Natural killer cell (primary cell): ENCODE measurements at regions not wholly inside any gene's neighbourhood (a gene's known extent, or its start where the extent isn't known, plus 50 kb on each side); places are given as distances from the start of the nearest gene placed in this dataset.

ENCODE experiments used
- ATAC-seq, 3 donors: fragments of 150-1000 bp in 2 of 3; fragments of 200-7000 bp in 1 of 3; cut with Tn5 transposase; 1 replicate in 1 of 3; 2 replicates in 2 of 3; pipeline ENCODE4 v1.10.0; 2021; ENCODE audit warnings: mild to moderate bottlenecking in 2 of 3, moderate library complexity in 2 of 3
- DNase-seq, 2 donors: peaks; one replicate each; pipeline versions ENCODE4 v3.0.0 to v3.0.0-alpha.2; 2013 to 2021; ENCODE audit warnings: mixed read lengths in 1 of 2
- H3K27ac ChIP-seq: one replicate; pipeline ENCODE4 v1.5.1; 2013; ENCODE audit warnings: mild to moderate bottlenecking, low read length
- H3K27me3 ChIP-seq: one replicate; pipeline ENCODE4 v1.6.1; 2013; ENCODE audit warnings: low read length; ENCODE audit not compliant: control insufficient read depth, insufficient read depth
- H3K36me3 ChIP-seq: one replicate; pipeline ENCODE4 v1.6.1; 2013; ENCODE audit warnings: low read length; ENCODE audit not compliant: control insufficient read depth, insufficient read depth
- H3K4me1 ChIP-seq: one replicate; pipeline ENCODE4 v1.6.1; 2013; ENCODE audit warnings: low read length; ENCODE audit not compliant: control insufficient read depth, insufficient read depth
- H3K4me3 ChIP-seq: one replicate; pipeline ENCODE4 v1.5.1; 2013; ENCODE audit warnings: low read length
- H3K9me3 ChIP-seq: one replicate; pipeline ENCODE4 v1.6.1; 2013; ENCODE audit warnings: low read length; ENCODE audit not compliant: control insufficient read depth, insufficient read depth
- H3K27ac Mint-ChIP-seq, 2 donors: one replicate each; pipeline ENCODE4 v1.8.0; 2022; ENCODE audit warnings: mild to moderate bottlenecking in 2 of 2, mixed read lengths in 2 of 2, moderate library complexity in 1 of 2
- H3K27me3 Mint-ChIP-seq, 2 donors: one replicate each; pipeline ENCODE4 v1.8.0; 2022; ENCODE audit warnings: low read depth in 2 of 2, mixed read lengths in 2 of 2
- H3K36me3 Mint-ChIP-seq: one replicate; pipeline ENCODE4 v1.8.0; 2022; ENCODE audit warnings: mixed read lengths
- H3K4me1 Mint-ChIP-seq, 2 donors: one replicate each; pipeline ENCODE4 v1.8.0; 2022; ENCODE audit warnings: mixed read lengths in 2 of 2
- H3K4me3 Mint-ChIP-seq: one replicate; pipeline ENCODE4 v1.8.0; 2022; ENCODE audit warnings: mild to moderate bottlenecking, moderate library complexity, mixed read lengths
- H3K9me3 Mint-ChIP-seq, 2 donors: one replicate each; pipeline ENCODE4 v1.8.0; 2022; ENCODE audit warnings: mixed read lengths in 2 of 2
- WGBS: methylation state at CpG from one replicate; pipeline ENCODE4 v1.1.7; 2013; ENCODE audit warnings: missing lambda C conversion rate; ENCODE audit not compliant: insufficient coverage; 5-methylcytosine and 5-hydroxymethylcytosine counted together
- intact Hi-C: fragments of 100-400 bp; cut with micrococcal nuclease; formaldehyde crosslinking; loops from one replicate; pipeline ENCODE4 v1.14.2; 2022
- TF ChIP-seq, protein P1 (sequence below): fragments of 200-600 bp; IDR thresholded peaks from one replicate; pipeline ENCODE4 v1.8.0; 2022; ENCODE audit warnings: antibody characterized with exemption

DNA sequence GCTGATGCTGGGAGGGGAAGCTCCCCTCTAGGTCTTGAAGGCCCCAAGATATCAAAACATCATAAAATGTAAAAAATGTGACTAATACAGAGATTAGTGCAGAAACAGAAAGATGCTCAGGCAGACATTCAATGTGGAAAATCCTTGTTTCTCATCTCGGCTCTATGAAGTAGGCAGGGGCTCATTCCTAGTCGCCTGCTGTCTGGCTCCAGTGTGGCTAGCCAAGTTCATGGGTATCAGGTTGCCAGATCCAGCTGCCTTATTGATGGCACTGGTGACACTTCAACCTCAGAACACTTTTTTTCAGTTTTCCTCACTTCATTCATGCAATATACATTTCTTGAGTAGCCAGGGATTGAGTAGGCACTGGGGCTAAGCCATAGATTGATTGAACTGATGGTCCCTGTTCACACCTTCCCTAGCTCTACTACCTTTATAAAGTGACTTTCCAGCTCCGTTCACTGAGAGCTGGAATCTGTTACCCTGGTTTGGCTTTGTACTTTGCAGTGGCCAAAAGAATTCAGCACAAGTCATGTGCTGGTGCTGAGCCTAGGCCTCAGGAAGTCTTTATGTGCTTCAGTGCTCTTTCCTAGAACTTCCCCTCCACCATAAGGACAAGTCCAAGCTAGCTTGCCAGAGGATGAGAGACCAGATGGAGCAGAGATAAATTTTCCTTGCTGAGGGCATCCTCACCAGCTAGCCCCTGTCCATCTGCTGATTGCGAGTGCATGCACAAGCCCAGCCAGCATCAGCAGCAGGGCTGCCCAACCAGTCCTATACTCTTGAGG is 373.6 kb upstream of the ST6GAL2 start:
- 79% methylated on average over 4 of the region's 4 CpGs for WGBS
- Histone ChIP-seq H3K27me3 (no peaks in the 10 kb centered on the region), H3K9me3 (no peaks in the 10 kb centered on the region), H3K4me1 (no peaks in the 10 kb centered on the region), H3K4me3 (no peak overlapping the region), H3K27ac (no peak overlapping the region), H3K36me3 (no peaks in the 10 kb centered on the region)
- ATAC-seq = no peak
- no peaks in the 10 kb centered on the region for H3K27me3 Mint-ChIP-seq
- intact Hi-C loops = no loop called here
- H3K27ac Mint-ChIP-seq = no peak overlapping the region
- peaks cover 17% of the 10 kb centered on the region in 2 donors for H3K9me3 Mint-ChIP-seq
- TF ChIP-seq, protein P1, sequence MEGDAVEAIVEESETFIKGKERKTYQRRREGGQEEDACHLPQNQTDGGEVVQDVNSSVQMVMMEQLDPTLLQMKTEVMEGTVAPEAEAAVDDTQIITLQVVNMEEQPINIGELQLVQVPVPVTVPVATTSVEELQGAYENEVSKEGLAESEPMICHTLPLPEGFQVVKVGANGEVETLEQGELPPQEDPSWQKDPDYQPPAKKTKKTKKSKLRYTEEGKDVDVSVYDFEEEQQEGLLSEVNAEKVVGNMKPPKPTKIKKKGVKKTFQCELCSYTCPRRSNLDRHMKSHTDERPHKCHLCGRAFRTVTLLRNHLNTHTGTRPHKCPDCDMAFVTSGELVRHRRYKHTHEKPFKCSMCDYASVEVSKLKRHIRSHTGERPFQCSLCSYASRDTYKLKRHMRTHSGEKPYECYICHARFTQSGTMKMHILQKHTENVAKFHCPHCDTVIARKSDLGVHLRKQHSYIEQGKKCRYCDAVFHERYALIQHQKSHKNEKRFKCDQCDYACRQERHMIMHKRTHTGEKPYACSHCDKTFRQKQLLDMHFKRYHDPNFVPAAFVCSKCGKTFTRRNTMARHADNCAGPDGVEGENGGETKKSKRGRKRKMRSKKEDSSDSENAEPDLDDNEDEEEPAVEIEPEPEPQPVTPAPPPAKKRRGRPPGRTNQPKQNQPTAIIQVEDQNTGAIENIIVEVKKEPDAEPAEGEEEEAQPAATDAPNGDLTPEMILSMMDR = no peak
- H3K4me3 Mint-ChIP-seq = no peak overlapping the region
- H3K4me1 Mint-ChIP-seq = no peaks in the 10 kb centered on the region
- no peak for DNase-seq
- H3K36me3 Mint-ChIP-seq = no peaks in the 10 kb centered on the region

DNA sequence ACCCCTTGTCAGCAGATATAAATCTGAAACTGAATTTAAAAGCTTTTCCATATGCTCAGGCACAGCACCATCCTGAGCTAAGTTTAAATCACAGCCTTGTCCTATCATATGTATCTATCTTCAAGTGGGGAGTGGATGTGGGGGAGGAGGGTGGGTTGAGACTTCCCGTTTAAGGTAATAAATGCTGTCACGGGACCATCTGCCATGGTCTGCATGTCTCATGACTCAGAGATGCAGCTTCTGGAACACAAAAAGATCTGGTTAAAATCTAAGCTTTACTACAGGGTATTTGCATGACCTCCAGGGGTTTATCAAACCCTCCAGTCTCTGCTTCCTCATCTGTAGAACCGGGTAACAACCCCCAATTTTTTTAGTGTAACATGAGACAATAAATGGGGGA is 377.7 kb upstream of the ST6GAL2 start:
- H3K9me3 Mint-ChIP-seq = peaks cover 6 to 10% of the 10 kb centered on the region in 2 donors
- 70% methylated on average over 3 of the region's 3 CpGs for WGBS
- no peak overlapping the region for H3K4me3 ChIP-seq
- H3K9me3 ChIP-seq = peaks cover 3% of the 10 kb centered on the region
- intact Hi-C loops = no loop called here
- ATAC-seq = no peak
- H3K27ac ChIP-seq = no peak overlapping the region
- no peak overlapping the region for H3K27ac Mint-ChIP-seq
- no peak overlapping the region for H3K4me3 Mint-ChIP-seq
- no peaks in the 10 kb centered on the region for H3K36me3 Mint-ChIP-seq
- H3K36me3 ChIP-seq = no peaks in the 10 kb centered on the region
- H3K4me1 ChIP-seq = no peaks in the 10 kb centered on the region
- no peak for DNase-seq
- H3K4me1 Mint-ChIP-seq = no peaks in the 10 kb centered on the region
- TF ChIP-seq, protein P1 = no peak
- no peaks in the 10 kb centered on the region for H3K27me3 ChIP-seq
- no peaks in the 10 kb centered on the region for H3K27me3 Mint-ChIP-seq

DNA sequence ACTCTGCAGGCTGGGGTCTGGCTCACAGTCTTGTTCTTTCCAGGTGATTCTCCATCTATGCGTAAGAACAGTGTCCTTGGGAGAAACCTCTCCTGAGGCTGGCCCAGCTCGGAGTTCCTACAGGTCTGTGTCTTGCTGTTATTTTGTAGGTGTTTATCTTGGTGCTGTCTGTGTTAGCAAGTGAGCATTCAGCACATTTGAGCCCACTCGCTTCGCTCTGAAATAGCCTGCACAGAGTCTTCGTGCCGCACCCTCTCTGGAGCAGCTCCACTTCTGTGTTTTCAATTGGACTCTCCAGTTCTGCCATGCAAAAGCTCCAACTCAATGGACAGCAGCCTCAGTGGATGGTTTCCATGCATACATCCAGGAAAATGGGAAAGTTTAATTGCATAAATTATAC is 378.2 kb upstream of the ST6GAL2 start:
- Mint-ChIP-seq H3K36me3 (no peaks in the 10 kb centered on the region), H3K27me3 (no peaks in the 10 kb centered on the region), H3K9me3 (peaks cover 6 to 12% of the 10 kb centered on the region in 2 donors), H3K4me3 (no peak overlapping the region), H3K27ac (no peak overlapping the region), H3K4me1 (no peaks in the 10 kb centered on the region)
- H3K36me3 ChIP-seq = no peaks in the 10 kb centered on the region
- no peak overlapping the region for H3K4me3 ChIP-seq
- DNase-seq = no peak
- no peak overlapping the region for H3K27ac ChIP-seq
- intact Hi-C loops = no loop called here
- no peaks in the 10 kb centered on the region for H3K4me1 ChIP-seq
- 92% methylated on average over 6 of the region's 6 CpGs for WGBS
- TF ChIP-seq, protein P1 = no peak
- no peak for ATAC-seq
- no peaks in the 10 kb centered on the region for H3K27me3 ChIP-seq
- peaks cover 3% of the 10 kb centered on the region for H3K9me3 ChIP-seq

DNA sequence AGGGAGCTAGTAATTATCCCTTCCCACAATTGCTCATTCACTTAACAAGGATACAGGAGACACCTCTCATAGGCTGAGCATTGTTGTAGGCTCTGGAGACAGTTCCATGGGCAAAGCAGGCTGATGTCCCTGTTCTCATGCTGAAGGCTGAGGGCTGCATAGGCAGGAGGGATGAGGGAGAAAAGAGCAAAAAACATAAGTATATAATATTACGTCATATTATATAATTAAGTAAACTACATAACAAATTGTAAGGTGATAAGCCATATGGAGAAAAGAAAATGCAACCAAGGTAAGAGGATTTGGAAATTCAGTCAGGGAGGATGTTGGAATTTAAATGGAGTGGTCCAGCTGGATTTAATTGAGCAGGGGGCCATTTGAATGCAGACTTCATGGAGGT is 380.6 kb upstream of the ST6GAL2 start:
- Histone ChIP-seq H3K9me3 (peaks cover 6% of the 10 kb centered on the region), H3K4me3 (no peak overlapping the region), H3K36me3 (no peaks in the 10 kb centered on the region), H3K27ac (no peak overlapping the region), H3K27me3 (no peaks in the 10 kb centered on the region), H3K4me1 (no peaks in the 10 kb centered on the region)
- TF ChIP-seq, protein P1 = no peak
- ATAC-seq = no peak
- H3K27me3 Mint-ChIP-seq = no peaks in the 10 kb centered on the region
- no peaks in the 10 kb centered on the region for H3K36me3 Mint-ChIP-seq
- no CpG with 5 or more reads among the region's 1 CpG for WGBS
- no peaks in the 10 kb centered on the region for H3K4me1 Mint-ChIP-seq
- H3K4me3 Mint-ChIP-seq = no peak overlapping the region
- DNase-seq = no peak
- intact Hi-C loops = no loop called here
- H3K27ac Mint-ChIP-seq = no peak overlapping the region
- peaks cover 6 to 10% of the 10 kb centered on the region in 2 donors for H3K9me3 Mint-ChIP-seq
